HCT116 (cell line): ENCODE measurements at regions not wholly inside any gene's neighbourhood (a gene's known extent, or its start where the extent isn't known, plus 50 kb on each side); places are given as distances from the start of the nearest gene placed in this dataset.

Experiments used
- ATAC-seq: fragments of 200-7000 bp; cut with Tn5 transposase; 2 replicates; pipeline ENCODE4 v1.9.1; 2020; ENCODE audit warnings: mild to moderate bottlenecking, moderate library complexity
- BruUV-seq: library from RNA; stranded (reverse); fragments of 400-500 nt; replicated peaks from 2 replicates; lab custom pipeline; 2021; lab: Mats Ljungman, UMichigan
- CTCF ChIA-PET: fragments of 300-600 bp; sonication (Branson Sonifier 250); formaldehyde crosslinking; loops from one replicate; lab custom pipeline; 2021; ENCODE audit warnings: antibody characterized with exemption; lab: Charles Lee
- POLR2A ChIA-PET: fragments of 300-600, 350-600 bp; sonication (Branson Sonifier 250); formaldehyde crosslinking; loops from one replicate; lab custom pipeline; 2021; ENCODE audit warnings: antibody characterized with exemption; lab: Charles Lee
- RAD21 ChIA-PET, 2 experiments: fragments of 300-600 bp; sonication (Branson Sonifier 250); formaldehyde crosslinking; loops; one replicate each; lab custom pipeline; 2023; ENCODE audit warnings: low total read pairs in 2 of 2; ENCODE audit not compliant: uncharacterized antibody in 2 of 2, unreplicated experiment in 2 of 2, low non-redundant PET in 1 of 2; lab: Charles Lee
- DNase-seq: peaks from one replicate; pipeline ENCODE4 v3.0.0-alpha.2; 2010; ENCODE audit warnings: low read depth, low spot score
- H2AFZ ChIP-seq: fragments of 200-600 bp; shearing (Covaris generic), sonication (generic); 2 replicates; pipeline ENCODE4 v1.6.1; 2017; ENCODE audit warnings: low read depth, mixed run types, mixed read lengths, antibody characterized with exemption, low read length; ENCODE audit not compliant: poor library complexity, severe bottlenecking
- H3K27ac ChIP-seq: 2 replicates; pipeline ENCODE4 v1.5.1; 2012; ENCODE audit warnings: low read depth, low read length
- H3K27me3 ChIP-seq: fragments of 200-600 bp; sonication (generic); 2 replicates; pipeline ENCODE4 v1.6.1; 2016; ENCODE audit warnings: mixed run types, low read length, mixed read lengths; ENCODE audit not compliant: insufficient read depth
- H3K36me3 ChIP-seq, 2 experiments: fragments of 200-500 bp in 1 of 2; fragments of 200-600 bp in 1 of 2; sonication (Bioruptor generic) in 1 of 2; sonication (generic) in 1 of 2; 2 replicates each; pipeline versions ENCODE4 v1.5.1 to v1.6.1; 2014 to 2016; ENCODE audit warnings: low read length in 2 of 2, inconsistent platforms in 1 of 2, mixed read lengths in 1 of 2, mixed run types in 1 of 2; ENCODE audit not compliant: insufficient read depth in 2 of 2, control insufficient read depth in 1 of 2
- H3K4me1 ChIP-seq, 2 experiments: fragments of 200-600 bp in 1 of 2; sonication (generic) in 1 of 2; 2 replicates each; pipeline versions ENCODE4 v1.5.1 to v1.6.1; 2012 to 2017; ENCODE audit warnings: low read length in 2 of 2, inconsistent platforms in 1 of 2, mild to moderate bottlenecking in 1 of 2, mixed read lengths in 1 of 2, mixed run types in 1 of 2, moderate library complexity in 1 of 2; ENCODE audit not compliant: insufficient read depth in 2 of 2, control insufficient read depth in 1 of 2
- H3K4me2 ChIP-seq: fragments of 200-600 bp; sonication (generic); 2 replicates; pipeline ENCODE4 v1.6.1; 2017; ENCODE audit warnings: mixed run types, low read length, mixed read lengths
- H3K4me3 ChIP-seq, 2 experiments: fragments of 200-600 bp in 1 of 2; sonication (generic) in 1 of 2; replicated peaks in 1 of 2; 2 replicates each; pipeline ENCODE4 v1.5.1; 2011 to 2016; ENCODE audit warnings: low read length in 2 of 2, control low read depth in 1 of 2, low read depth in 1 of 2, mild to moderate bottlenecking in 1 of 2, mixed read lengths in 1 of 2, mixed run types in 1 of 2
- H3K79me2 ChIP-seq: fragments of 200-600 bp; sonication (generic); 2 replicates; pipeline ENCODE4 v1.6.1; 2017; ENCODE audit warnings: mild to moderate bottlenecking, mixed run types, low read length, moderate library complexity, mixed read lengths; ENCODE audit not compliant: insufficient read depth
- H3K9ac ChIP-seq: fragments of 200-600 bp; sonication (generic); 2 replicates; pipeline ENCODE4 v1.6.1; 2016; ENCODE audit warnings: low read length, mixed read lengths
- H3K9me2 ChIP-seq: fragments of 200-600 bp; sonication (generic), shearing (Covaris generic); 2 replicates; pipeline ENCODE4 v1.6.1; 2017; ENCODE audit warnings: mixed run types, mild to moderate bottlenecking, moderate library complexity; ENCODE audit not compliant: insufficient read depth
- H3K9me3 ChIP-seq, 2 experiments: fragments of 200-500 bp in 1 of 2; fragments of 200-600 bp in 1 of 2; sonication (Bioruptor generic) in 1 of 2; sonication (generic) in 1 of 2; 2 replicates each; pipeline ENCODE4 v1.6.1; 2014 to 2017; ENCODE audit warnings: low read length in 2 of 2, mixed read lengths in 2 of 2, inconsistent platforms in 1 of 2, low read depth in 1 of 2, mild to moderate bottlenecking in 1 of 2, mixed run types in 1 of 2, moderate library complexity in 1 of 2; ENCODE audit not compliant: control insufficient read depth in 1 of 2, insufficient read depth in 1 of 2
- H4K20me1 ChIP-seq: fragments of 200-600 bp; sonication (generic), shearing (Covaris generic); 2 replicates; pipeline ENCODE4 v1.6.1; 2017; ENCODE audit warnings: mixed run types, mild to moderate bottlenecking, moderate library complexity; ENCODE audit not compliant: insufficient read depth
- ATF3 ChIP-seq: IDR thresholded peaks from 2 replicates; pipeline ENCODE4 v1.6.1; 2012
- CBX3 ChIP-seq: IDR thresholded peaks from 2 replicates; pipeline ENCODE4 v1.6.1; 2012; ENCODE audit warnings: low read depth
- CEBPB ChIP-seq: IDR thresholded peaks from 2 replicates; pipeline ENCODE4 v1.6.1; 2012; ENCODE audit warnings: low read depth
- EGR1 ChIP-seq: IDR thresholded peaks from 2 replicates; pipeline ENCODE4 v1.6.1; 2012; ENCODE audit warnings: low read depth
- ELF1 ChIP-seq: IDR thresholded peaks from 2 replicates; pipeline ENCODE4 v1.6.1; 2012; ENCODE audit warnings: low read depth, borderline replicate concordance
- EZH2 ChIP-seq: fragments of 200-600 bp; sonication (generic); IDR thresholded peaks from 2 replicates; pipeline ENCODE4 v1.6.1; 2017; ENCODE audit warnings: antibody characterized with exemption, mixed run types
- EZH2phosphoT487 ChIP-seq: fragments of 200-600 bp; IDR thresholded peaks from 2 replicates; pipeline ENCODE4 v1.6.1; 2018; ENCODE audit warnings: antibody characterized with exemption, borderline replicate concordance
- FOSL1 ChIP-seq: IDR thresholded peaks from 2 replicates; pipeline ENCODE4 v1.6.1; 2012; ENCODE audit warnings: low read depth
- MAX ChIP-seq: IDR thresholded peaks from 2 replicates; pipeline ENCODE4 v1.6.1; 2012
- POLR2AphosphoS5 ChIP-seq: IDR thresholded peaks from 2 replicates; pipeline ENCODE4 v1.6.1; 2011; ENCODE audit warnings: mild to moderate bottlenecking, low read depth, low read length, moderate library complexity
- RAD21 ChIP-seq: IDR thresholded peaks from 2 replicates; pipeline ENCODE4 v1.6.1; 2012; ENCODE audit warnings: low read depth, mild to moderate bottlenecking
- REST ChIP-seq: IDR thresholded peaks from 2 replicates; pipeline ENCODE4 v1.6.1; 2012; ENCODE audit warnings: low read depth
- SIN3A ChIP-seq: IDR thresholded peaks from 2 replicates; pipeline ENCODE4 v1.6.1; 2012; ENCODE audit warnings: low read depth
- SP1 ChIP-seq: IDR thresholded peaks from 2 replicates; pipeline ENCODE4 v1.6.1; 2012; ENCODE audit warnings: low read depth
- SRF ChIP-seq: IDR thresholded peaks from 2 replicates; pipeline ENCODE4 v1.6.1; 2012; ENCODE audit warnings: low read depth
- TCF7L2 ChIP-seq: IDR thresholded peaks from 2 replicates; pipeline ENCODE4 v1.7.0; 2011; ENCODE audit warnings: borderline replicate concordance, inconsistent platforms; ENCODE audit not compliant: insufficient read depth, insufficient read length; ENCODE audit errors: extremely low read depth
- YY1 ChIP-seq: IDR thresholded peaks from 2 replicates; pipeline ENCODE4 v1.6.1; 2011; ENCODE audit warnings: low read length, low read depth, moderate library complexity, mild to moderate bottlenecking; ENCODE audit not compliant: insufficient replicate concordance; ENCODE audit errors: extremely low read depth
- ZBTB33 ChIP-seq: IDR thresholded peaks from 2 replicates; pipeline ENCODE4 v1.6.1; 2011; ENCODE audit warnings: mild to moderate bottlenecking, low read length, moderate library complexity; ENCODE audit not compliant: insufficient replicate concordance; ENCODE audit errors: extremely low read depth
- ZFX ChIP-seq: fragments of 450-650 bp; IDR thresholded peaks from 2 replicates; pipeline ENCODE4 v1.6.1; 2017
- ZNF274 ChIP-seq: fragments of 200-500 bp; sonication (Bioruptor generic); IDR thresholded peaks from 2 replicates; pipeline ENCODE4 v1.6.1; 2014; ENCODE audit warnings: mild to moderate bottlenecking, low read depth, low read length, inconsistent platforms
- intact Hi-C: fragments of 100-400 bp; cut with micrococcal nuclease; formaldehyde crosslinking; loops from 2 replicates; pipeline ENCODE4 v1.10.0; 2022

- BruUV-seq = no TSS peak
- Histone ChIP-seq H3K9me2 (no peaks in the 10 kb centered on the region), H3K79me2 (no peaks in the 10 kb centered on the region), H3K4me1 (peaks cover 60 to 78% of the 10 kb centered on the region in 2 experiments), H2AFZ (peak overlapping the region; percentile 5), H3K27ac (peak overlapping the region; percentile 87), H3K9me3 (no peaks in the 10 kb centered on the region), H3K4me3 (peak overlapping the region in 1 of 2 experiments; percentile 37; a peak in 2 of 4 replicates), H3K9ac (peak overlapping the region; percentile 53), H3K36me3 (no peaks in the 10 kb centered on the region), H4K20me1 (no peaks in the 10 kb centered on the region), H3K27me3 (no peaks in the 10 kb centered on the region), H3K4me2 (peak overlapping the region; percentile 73)
- DNase-seq (peak; percentile 89), ATAC-seq (peak; percentile 56)
- intact Hi-C loops = loop anchor here (5.0 kb wide), 2 partner anchors 61 to 219 kb away; partner anchors contain the start of gene PRSS23
- ChIA-PET RAD21 (interaction anchor here in 1 of 2 experiments (0.5 kb wide), 1 partner anchor 295 kb away, joined by 3 read pairs; no protein-coding TSS in a partner anchor), CTCF (interaction anchor here (0.7 to 1.0 kb wide), 2 partner anchors 65 to 133 kb away, joined by 3 read pairs; no protein-coding TSS in a partner anchor), POLR2A (interaction anchor here (0.9 kb wide), 1 partner anchor 14 kb away, joined by 4 read pairs; no protein-coding TSS in a partner anchor)
- TF ChIP-seq RAD21 (no peak), EZH2phosphoT487 (no peak), TCF7L2 (no peak), POLR2AphosphoS5 (peak; percentile 22; the same call in 1 of the 2 replicates), ZFX (no peak; the same call in 1 of the 2 replicates), YY1 (no peak), CEBPB (peak; percentile 91), ATF3 (peak; percentile 91), ZNF274 (no peak), SIN3A (0 out of 2 replicates have a peak, but pooled peaks have one; percentile 34), MAX (0 out of 2 replicates have a peak, but pooled peaks have one; percentile 15), REST (no peak), FOSL1 (peak; percentile 99), ELF1 (no peak), SRF (peak; percentile 84), ZBTB33 (no peak), EGR1 (no peak), EZH2 (no peak), SP1 (peak; percentile 87), CBX3 (peak; percentile 80; the same call in 1 of the 2 replicates)
These were observed 59.5 kb upstream of the PRSS23 start for GRCh38 chr11:86740628-86741483.
